HG02870 (cell line): ENCODE measurements at regions not wholly inside any gene's neighbourhood (a gene's known extent, or its start where the extent isn't known, plus 50 kb on each side); places are given as distances from the start of the nearest gene placed in this dataset.
"Not testable (repeated sequence)": the region's sequence is repeated elsewhere in the genome, so short reads cannot be mapped to it uniquely, and the experiment has no call there.

ENCODE experiments used
- ATAC-seq: cut with Tn5 transposase; IDR thresholded peaks from one replicate; pipeline ENCODE4 v1.9.1; 2021; ENCODE audit warnings: mild to moderate bottlenecking, moderate library complexity; ENCODE audit not compliant: unreplicated experiment

GRCh38 chr4:31422006-31422405 lies 701.8 kb downstream of the PCDH7 start:
- no peak for ATAC-seq

DNA sequence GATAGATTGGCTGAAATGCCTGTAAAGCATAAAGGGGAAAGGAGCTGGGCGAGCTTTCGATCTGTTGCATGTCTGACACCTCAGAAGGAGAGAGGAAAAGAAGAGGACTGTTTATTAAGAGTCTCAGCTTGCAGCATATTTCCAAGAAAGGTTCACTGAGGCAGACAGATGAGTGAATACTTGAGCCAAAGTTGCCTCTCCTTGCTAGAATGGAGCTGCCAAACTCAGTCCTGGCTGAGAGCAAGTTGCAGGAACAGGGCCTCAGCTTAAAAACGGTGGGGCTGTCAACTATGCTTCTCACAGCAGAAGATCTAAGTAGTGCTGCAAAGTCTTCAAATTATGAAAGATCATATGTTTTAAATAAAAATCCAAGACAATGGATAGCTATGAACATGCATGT lies 707.5 kb downstream of the PCDH7 start:
- no peak for ATAC-seq

DNA sequence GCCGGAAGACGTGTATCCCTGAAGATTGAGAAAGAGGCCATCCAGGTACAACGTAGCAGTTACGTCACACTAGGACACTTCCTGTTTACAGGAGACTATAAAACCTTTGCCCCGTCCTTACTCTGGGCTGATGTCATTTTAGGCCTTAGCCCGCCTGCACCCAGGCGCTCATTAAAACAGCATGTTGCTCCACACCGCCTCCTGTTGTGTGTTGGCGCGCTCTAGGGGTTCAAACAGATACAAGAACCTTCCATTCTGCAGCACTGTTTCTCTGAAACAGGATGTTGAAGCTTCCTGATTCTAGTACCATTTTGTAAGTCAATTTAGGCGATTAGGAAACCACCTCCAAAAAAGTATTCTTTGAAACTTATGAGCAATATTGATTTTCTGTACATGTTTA lies 722.1 kb downstream of the PCDH7 start:
- no peak for ATAC-seq

GRCh38 chr4:31445526-31445925 lies 725.4 kb downstream of the PCDH7 start:
- no peak for ATAC-seq

GRCh38 chr4:31455612-31456011 lies 735.4 kb downstream of the PCDH7 start:
- ATAC-seq = no peak

- no peak for ATAC-seq
Measured at GRCh38 chr4:31458813-31459212, 738.6 kb downstream of the PCDH7 start.

DNA sequence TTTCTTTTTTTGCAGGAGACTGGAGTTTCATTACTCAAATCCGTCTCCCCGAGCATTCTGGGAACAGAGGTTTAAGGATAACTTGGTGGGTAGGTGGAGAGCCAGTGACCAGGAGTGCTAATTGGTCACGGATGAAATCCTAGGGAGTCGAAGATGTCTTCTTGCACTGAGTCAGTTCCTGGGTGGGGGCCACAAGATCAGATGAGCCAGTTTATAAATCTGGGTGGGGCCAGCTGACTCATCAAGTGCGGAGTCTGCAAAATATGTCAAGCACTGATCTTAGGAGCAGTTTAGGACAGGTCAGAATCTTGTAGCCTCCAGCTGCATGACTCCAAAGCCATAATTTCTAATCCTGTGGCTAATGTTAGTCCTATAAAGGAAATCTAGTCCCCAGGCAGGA lies 741.3 kb downstream of the PCDH7 start:
- ATAC-seq = no peak

DNA sequence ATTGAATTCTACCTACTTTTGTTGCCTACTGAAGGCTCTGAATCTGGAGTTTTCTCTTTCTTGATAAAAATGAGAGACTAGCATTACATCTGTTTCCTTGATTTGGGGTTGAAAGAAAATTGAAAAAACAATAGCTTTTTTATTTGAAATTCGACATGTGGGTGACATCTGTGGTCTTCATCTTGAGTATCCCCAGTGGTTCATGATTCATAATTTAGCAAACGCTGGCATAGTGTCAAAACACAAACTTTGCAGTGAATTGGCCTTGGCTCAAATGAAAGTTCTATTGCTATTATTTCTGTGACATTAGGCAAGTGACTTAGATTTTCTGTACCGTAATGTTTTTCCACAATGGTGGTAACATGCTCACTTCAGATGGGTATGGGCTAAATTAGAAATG lies 747.6 kb downstream of the PCDH7 start:
- no peak for ATAC-seq

GRCh38 chr4:31474221-31474620 lies 754.1 kb downstream of the PCDH7 start:
- ATAC-seq = no peak

DNA sequence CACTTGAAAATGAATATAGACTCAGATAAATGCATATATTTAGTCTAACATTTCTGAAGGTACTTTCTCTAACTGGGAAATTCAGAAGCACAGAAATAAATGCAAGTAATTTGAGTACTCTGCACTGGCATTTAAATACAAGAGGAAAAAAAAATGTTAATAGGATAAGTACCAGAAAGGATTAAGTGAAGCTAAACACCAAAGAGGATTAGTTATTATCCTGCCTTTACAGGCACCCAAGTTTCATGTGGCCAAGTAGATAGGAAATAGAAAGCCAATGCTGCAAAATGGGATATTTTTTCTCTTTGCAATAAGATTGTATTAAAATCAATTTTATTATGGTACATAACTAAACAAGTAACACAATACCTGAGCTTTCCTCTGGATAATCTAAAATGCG lies 762.5 kb downstream of the PCDH7 start:
- no peak for ATAC-seq

DNA sequence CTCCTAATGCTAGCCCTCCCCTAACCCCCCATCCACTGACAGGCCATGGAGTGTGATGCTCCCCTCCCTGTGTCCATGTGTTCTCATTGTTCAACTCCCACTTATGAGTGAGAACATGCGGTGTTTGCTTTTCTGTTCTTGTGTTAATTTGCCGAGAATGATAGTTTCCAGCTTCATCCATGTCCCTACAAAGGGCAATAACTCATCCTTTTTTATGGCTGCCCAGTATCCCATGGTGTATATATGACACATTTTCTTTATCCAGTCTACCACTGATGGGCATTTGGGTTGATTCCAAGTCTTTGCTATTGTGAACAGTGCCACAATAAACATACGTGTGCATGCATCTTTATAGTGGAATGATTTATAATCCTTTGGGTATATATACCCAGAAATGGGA lies 779.0 kb downstream of the PCDH7 start:
- not testable (repeated sequence) for ATAC-seq

GRCh38 chr4:31516520-31516919 lies 796.4 kb downstream of the PCDH7 start:
- ATAC-seq = no peak

DNA sequence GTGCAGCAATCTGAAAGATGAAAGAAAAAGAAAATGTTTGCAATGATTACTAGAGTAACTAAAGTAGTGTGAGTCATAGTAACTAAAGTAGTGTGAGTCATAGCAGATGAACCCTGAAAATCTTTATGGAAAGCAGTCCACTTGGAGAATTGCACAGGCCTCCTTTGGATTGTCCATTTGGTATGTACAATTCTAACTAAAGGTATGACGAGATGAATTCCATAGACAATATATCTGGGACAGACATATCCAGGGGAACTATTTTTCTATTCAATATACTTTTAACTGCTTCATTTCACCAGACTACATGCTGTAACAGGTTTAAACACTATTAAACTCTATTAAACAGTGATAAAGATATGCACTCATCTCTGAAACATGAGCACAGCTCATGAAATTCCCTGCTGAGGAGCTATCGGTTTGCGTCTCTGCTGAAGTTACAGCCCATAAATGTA lies 798.7 kb downstream of the PCDH7 start:
- no peak for ATAC-seq

DNA sequence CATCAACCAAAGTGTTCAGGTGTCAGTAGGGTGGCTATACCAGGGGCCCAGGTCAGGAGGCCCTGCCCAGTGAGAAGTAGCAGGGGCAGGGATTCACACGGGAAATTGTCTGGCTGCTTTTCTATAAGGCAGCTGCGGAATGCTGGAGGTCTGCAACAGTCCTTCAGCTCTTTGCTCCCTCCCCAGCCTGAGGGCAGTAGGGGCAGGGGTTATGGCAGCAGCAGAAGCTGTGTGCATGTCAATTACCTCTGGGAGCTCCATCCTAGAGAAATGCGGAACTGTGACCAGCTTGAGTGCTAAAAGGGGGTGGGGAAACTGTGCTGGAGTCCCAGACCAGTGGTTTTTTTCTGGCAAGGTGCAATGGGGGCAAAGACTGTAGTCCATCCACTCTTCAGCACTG lies 810.4 kb downstream of the PCDH7 start:
- no peak for ATAC-seq

DNA sequence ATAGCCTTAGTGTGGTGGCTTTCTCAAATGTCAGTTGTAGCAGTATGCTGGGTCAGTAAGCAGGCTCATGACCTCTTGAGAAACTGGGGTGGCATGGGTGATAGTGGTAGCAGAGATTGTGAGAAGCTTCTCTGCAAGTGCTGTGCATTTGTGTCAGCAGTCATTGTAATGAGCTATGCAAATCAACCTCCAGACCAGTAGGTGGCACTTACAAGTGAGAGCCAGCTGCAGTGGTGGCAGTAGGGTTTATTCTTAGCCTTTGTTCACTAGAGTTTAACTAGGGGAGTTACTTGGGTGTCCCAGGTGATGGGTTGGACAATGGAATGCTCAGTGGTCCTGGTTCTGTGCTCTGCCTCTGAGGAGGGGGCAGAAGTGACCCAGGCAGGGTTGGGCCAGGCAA lies 818.7 kb downstream of the PCDH7 start:
- ATAC-seq = no peak

DNA sequence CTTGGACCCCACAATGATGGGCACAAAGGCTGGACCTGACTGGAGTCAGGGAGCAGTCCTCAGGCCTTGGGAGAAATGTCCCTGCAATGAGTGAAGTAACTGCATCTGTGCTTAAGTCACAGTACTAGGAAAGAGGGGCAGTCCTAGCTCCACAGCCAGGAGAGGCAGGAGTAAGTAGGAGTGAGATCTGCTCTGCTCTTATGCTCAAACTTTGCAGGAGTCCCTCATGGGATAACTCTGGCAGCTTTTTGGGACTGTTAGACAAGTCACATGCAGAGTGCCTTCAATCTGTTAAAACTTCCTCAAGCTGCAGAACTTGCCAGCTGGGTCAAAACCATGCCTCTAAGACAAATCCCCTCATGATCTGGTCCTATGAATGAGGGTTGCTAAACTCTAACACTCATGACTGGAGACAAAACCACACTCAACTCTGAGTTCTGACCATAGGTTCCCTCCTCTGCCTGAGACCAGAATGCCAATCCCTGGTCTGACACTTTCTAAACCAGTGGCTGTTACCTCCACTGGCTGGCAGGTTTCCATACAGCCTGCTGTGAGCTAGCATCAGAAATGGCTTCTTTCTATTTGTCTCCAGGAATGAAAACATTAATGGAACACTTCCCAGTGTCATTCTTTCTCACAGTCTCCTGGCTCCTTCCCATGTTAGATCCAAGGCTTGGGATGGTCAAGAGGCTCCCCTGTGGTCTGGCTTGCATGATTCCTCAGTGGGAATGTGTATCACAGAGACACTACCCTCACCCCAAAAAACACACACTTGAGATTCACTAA lies 819.3 kb downstream of the PCDH7 start:
- no peak for ATAC-seq

GRCh38 chr4:31545330-31545729 lies 825.2 kb downstream of the PCDH7 start:
- no peak for ATAC-seq

GRCh38 chr4:31545755-31546154 lies 825.6 kb downstream of the PCDH7 start:
- ATAC-seq = no peak

DNA sequence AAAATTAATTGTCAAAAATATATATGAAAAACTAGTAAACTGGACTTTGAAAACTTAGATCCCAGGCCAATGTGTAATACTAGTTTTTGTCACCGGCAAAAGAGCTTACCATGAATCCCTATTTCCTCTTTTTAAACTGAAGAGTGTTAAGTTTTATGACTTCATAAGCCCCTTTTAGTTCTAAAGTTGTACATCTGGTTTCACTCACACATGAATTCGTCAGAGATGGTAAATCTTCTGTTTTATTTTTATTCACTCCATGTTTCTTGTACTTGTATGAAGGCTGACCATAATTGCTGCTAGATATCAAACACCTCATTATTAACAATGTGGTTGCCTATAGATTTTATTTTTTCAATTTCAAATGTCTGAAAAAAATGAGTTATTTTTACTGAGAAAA lies 827.9 kb downstream of the PCDH7 start:
- ATAC-seq = no peak

DNA sequence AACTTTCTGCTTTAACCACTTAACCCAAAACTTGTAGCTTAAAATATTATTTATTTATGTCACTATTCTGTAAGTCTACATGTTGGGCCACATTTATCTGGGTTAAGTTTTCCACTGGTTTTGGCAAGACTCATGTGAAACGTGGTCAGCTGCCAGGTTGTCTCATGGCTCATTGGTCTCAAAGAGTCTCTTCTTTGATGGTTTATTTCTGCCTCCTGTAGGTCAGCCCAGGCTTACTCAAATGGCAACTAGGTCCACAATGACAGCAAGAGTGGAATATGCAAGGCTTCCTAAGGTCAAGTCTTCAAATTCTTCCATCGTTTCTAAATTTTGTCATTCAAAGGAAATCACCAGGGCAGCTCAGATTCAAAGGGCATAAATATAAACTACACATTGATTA lies 828.7 kb downstream of the PCDH7 start:
- no peak for ATAC-seq

DNA sequence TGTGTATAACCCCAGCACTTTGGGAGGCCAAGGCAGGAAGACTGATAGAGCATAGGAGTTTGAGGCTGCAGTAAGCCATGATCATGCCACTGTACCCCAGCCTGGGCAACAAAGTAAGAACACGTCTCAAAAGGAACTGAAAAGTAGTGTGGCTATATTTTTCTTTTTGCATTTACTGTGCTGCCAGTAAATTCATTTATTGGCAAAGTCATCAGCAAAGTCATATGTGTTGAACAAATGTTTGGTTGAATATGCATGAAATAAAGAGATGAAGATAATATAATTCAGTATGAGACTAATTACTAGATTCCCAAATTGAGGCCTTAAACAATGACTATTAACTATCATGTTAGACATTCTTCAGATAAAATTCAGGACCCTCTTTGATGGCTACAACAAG lies 829.1 kb downstream of the PCDH7 start:
- ATAC-seq = no peak

- ATAC-seq = no peak
Measured at GRCh38 chr4:31557437-31557836, 837.3 kb downstream of the PCDH7 start.

- ATAC-seq = no peak
Measured at GRCh38 chr4:31573554-31573953, 853.4 kb downstream of the PCDH7 start.
